Eye (tissue), 1 donor: ENCODE measurements at regions not wholly inside any gene's neighbourhood (a gene's known extent, or its start where the extent isn't known, plus 50 kb on each side); places are given as distances from the start of the nearest gene placed in this dataset.
"Not testable (repeated sequence)": the region's sequence is repeated elsewhere in the genome, so short reads cannot be mapped to it uniquely, and the experiment has no call there.

ENCODE experiments used
- DNase-seq: peaks from one replicate; pipeline ENCODE4 v3.0.0-alpha.2; 2015

GRCh38 chr2:85969367-85969766 lies 80.6 kb upstream of the ST3GAL5 start:
- not testable (repeated sequence) for DNase-seq

GRCh38 chr2:85965770-85966169 lies 77.0 kb upstream of the ST3GAL5 start:
- DNase-seq: not testable (repeated sequence)

- DNase-seq: not testable (repeated sequence)
Observed at GRCh38 chr2:85963747-85964418, 75.1 kb upstream of the ST3GAL5 start.

- DNase-seq: no peak
Observed at GRCh38 chr2:85963068-85963467, 74.3 kb upstream of the ST3GAL5 start.

DNA sequence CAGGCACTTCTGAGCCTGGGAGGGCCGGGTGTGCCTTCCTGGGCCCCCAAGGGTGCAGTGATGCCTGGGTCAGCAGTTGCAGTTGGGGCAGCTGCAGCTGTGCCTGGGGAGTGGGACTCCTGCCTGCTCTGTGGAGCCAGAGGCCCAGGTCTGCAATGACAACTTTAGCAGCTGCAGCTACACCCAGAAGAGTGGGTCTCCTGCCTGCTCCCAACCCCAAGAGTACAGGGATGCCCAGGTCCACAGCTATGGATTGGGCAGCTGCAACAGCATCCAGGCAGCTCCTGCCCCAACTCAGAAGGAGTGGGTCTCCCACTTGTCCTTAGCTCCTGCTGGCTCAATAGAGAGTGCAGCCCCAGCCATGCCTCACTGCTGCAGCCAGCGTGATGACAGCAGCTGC lies 73.0 kb upstream of the ST3GAL5 start:
- no peak for DNase-seq

GRCh38 chr2:85961053-85961452 lies 72.3 kb upstream of the ST3GAL5 start:
- no peak for DNase-seq

DNA sequence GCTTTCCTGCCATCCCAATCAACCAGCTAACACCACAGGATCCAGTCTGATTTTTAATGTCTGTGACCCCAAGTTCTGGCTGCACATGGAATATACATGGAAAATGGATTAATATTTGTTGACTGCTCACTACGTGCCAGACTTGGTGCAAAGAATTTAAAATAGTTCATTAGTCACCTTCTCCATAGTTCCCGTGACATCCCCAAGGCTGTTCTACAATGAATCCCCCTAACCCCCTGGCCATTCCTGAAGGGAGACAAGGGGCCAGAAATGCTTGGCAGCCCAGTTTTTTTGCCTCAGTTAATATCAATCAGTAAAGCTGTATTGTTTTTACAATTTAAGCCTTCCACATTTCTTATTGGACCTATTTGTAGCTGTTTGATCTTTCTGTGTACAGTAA lies 71.0 kb upstream of the ST3GAL5 start:
- DNase-seq: no peak

- no peak for DNase-seq
Observed at GRCh38 chr2:85959185-85959584, 70.4 kb upstream of the ST3GAL5 start.

- DNase-seq: no peak
Observed at GRCh38 chr2:85958731-85959130, 69.9 kb upstream of the ST3GAL5 start.

DNA sequence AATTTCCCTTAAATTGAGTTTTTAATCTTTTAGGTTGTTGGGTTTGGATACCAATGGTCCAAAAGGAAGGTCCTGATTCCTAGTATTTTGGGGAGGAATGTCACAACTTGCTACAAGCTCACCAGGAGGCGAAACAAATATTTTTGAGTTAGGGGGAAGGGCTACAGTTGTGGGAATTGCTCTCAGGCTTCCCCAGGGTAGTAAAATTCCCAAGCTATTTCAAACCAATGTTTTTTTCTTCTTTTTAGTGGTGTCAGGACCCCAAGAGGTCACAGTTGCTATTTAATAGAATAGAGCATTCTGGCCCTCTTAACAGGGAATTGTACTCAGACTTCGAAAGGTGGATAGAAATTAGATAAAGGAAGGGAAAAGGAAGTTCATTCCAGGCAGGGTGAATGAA lies 68.5 kb upstream of the ST3GAL5 start:
- DNase-seq: no peak

GRCh38 chr2:85956646-85957039 lies 67.9 kb upstream of the ST3GAL5 start:
- DNase-seq: no peak

DNA sequence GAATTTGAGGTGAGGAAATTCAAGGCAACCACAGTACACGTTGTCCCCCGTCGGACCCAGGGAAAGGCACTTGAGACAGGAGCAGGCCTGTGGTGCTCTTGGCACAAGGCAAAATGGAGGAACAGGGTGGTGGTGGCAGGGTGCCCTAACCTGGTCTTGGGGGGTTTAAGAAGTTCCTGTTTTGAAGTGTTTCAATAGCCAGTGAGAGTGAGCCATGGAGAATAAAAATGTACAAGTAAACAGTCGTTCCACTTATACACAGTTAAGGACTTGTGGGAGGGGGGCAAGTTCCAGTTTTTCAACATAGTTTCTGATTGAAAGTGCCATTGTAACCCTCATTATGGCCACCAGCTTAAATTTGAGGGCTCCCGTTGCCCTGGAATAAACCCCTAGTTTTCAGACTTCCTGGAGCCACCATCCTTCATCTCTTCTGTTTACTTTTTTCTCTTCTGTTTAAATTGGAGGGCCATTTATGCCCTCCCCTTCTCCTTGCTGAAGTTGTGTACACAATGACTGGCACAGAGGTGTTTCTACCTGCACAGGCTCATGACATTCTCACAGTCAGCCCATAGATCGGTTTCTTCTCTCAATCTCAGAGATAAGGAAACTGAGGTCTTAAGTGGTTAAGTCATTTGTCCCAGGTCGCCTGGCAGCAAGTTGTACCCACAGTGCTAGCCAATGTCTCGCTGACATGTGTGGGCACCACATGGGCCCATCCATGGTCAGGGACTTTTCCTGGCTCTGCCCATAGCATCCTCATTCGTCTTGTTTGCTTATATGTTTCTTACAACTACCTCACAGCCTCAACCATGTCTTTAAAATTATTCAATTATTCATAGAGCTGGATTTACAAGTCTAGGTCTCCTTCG lies 66.0 kb upstream of the ST3GAL5 start:
- no peak for DNase-seq

GRCh38 chr2:85954192-85954589 lies 65.4 kb upstream of the ST3GAL5 start:
- no peak for DNase-seq

DNA sequence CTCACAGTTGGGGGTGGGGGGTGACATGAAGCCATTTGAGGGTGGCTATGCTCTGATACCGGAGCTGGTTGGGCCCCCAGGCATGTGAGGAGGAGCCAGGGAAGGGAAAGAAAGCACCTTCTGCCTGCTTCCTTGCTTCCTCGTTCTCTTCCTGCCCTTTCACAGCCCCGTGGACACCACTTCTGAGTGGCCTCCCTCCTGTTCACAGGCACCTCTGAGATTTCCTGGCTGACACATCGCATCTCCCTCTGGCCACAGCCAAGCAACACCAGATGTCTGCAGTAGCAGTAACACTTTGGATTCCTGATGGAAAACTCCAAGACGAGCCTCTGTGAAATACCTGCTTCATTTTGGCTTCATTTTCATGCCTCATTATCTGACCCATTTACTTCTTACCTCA lies 64.7 kb upstream of the ST3GAL5 start:
- peak; percentile 15 for DNase-seq

- no peak for DNase-seq
Observed at GRCh38 chr2:85952196-85952734, 63.5 kb upstream of the ST3GAL5 start.

DNA sequence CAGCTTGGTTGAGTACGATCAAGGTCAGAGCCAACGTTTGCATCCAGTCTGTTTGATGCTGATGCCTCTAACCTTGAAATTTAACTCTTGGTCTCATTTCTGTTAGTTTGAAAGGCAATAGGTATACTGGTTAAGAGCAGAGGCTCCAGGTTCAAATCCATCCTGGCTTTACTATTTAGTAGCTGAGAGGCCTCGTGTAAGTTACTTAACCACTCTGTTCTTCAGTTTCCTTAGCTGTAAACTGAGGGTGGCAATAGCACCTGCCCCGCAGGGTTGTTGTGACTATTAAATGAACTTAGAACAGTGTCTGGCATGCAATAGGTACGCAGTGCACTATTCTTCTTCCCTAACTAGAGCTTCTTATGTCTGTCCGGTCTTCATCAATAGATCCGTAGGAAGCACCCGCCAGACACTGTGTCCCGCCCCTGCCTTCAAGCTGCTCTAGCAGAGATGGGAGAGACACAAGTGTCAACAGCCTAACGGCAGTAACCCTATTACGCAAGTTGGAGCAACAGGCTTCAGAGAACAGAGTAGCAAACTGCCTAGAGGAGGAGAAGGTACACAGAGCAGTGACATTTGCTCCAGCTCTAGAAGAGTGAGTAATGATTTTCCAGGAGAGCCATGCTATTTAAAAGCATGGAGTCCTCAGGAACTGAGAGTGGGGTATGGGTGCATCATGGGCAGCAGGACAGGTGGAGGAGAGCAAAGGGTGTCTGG lies 62.7 kb upstream of the ST3GAL5 start:
- DNase-seq: no peak

GRCh38 chr2:85950743-85951142 lies 62.0 kb upstream of the ST3GAL5 start:
- no peak for DNase-seq

GRCh38 chr2:85949280-85949679 lies 60.5 kb upstream of the ST3GAL5 start:
- DNase-seq: no peak

GRCh38 chr2:85947593-85947992 lies 58.8 kb upstream of the ST3GAL5 start:
- no peak for DNase-seq

DNA sequence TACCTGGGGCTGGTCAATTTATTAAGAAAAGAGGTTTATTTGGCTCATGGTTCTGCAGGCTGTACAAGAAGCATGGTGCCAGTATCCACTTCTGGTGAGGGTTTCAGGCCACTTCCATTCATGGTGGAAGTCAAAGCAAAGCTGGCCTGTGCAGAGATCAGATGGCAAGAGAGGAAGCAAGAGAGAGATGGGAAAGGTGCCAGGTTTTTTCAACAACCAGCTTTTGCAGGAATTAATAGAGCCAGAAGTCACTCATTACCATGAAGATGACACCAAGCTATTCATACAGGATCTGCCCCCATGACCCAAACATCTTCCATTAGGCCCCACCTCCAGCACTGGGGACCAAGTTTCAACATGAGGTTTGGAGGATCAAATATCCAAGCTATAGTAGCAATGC lies 56.8 kb upstream of the ST3GAL5 start:
- no peak for DNase-seq

- DNase-seq: no peak
Observed at GRCh38 chr2:85945172-85945571, 56.4 kb upstream of the ST3GAL5 start.

- DNase-seq: no peak
Observed at GRCh38 chr2:85942346-85942957, 53.7 kb upstream of the ST3GAL5 start.

DNA sequence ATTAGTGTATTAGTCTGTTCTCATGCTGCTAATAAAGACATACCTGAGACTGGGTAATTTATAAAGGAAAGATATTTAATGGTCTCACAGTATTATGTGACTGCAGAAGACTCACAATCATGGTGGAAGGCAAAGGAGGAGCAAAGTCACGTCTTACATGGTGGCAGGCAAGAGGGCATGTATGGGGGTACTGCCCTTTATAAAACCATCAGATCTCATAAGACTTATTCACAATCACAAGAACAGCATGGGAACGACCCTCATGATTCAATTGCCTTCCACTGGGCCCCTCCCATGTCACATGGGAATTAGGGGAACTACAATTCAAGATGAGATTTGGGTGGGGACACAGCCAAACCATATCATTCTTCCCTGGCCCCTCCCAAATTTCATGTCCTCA lies 52.7 kb upstream of the ST3GAL5 start:
- DNase-seq: not testable (repeated sequence)
